A549 (cell line): ENCODE measurements at regions not wholly inside any gene's neighbourhood (a gene's known extent, or its start where the extent isn't known, plus 50 kb on each side); places are given as distances from the start of the nearest gene placed in this dataset.

ENCODE experiments used
- ATAC-seq, 2 experiments: fragments of 200-7000 bp in 1 of 2; fragments of >200 bp in 1 of 2; cut with Nextera tagmentation in 1 of 2; cut with Tn5 transposase in 1 of 2; 3 replicates each; pipeline versions ENCODE4 v1.8.0 to v1.9.1; 2018 to 2020; ENCODE audit warnings: mild to moderate bottlenecking in 1 of 2, moderate library complexity in 1 of 2
- CTCF ChIA-PET: fragments of 300-600 bp; sonication (Branson Sonifier 250); formaldehyde crosslinking; extraction: SDS; loops from one replicate; lab custom pipeline; 2021; ENCODE audit warnings: antibody characterized with exemption, inconsistent platforms; lab: Yijun Ruan, JAX
- POLR2A ChIA-PET: fragments of 350-600 bp; formaldehyde crosslinking; extraction: SDS; loops from one replicate; lab custom pipeline; 2021; ENCODE audit warnings: antibody characterized with exemption, inconsistent platforms; lab: Yijun Ruan, JAX
- DNase-seq, 2 experiments: peaks; one replicate each; pipeline versions ENCODE4 v3.0.0 to v3.0.0-alpha.2; 2011 to 2016; ENCODE audit warnings: low read depth in 1 of 2, low spot score in 1 of 2
- FAIRE-seq: peaks from 2 replicates; lab custom pipeline; 2011; peaks lifted over from hg19 to GRCh38; lab: Jason Lieb, UNC
- H3K27ac ChIP-seq, 2 experiments: fragments of >200 bp; sonication (Bioruptor Twin); formaldehyde crosslinking; 3 replicates each; pipeline ENCODE4 v1.5.1; 2016 to 2017
- H3K4me1 ChIP-seq: fragments of >200 bp; sonication (Bioruptor Twin); formaldehyde crosslinking; 3 replicates; pipeline ENCODE4 v1.6.1; 2016
- H3K4me2 ChIP-seq: fragments of >200 bp; sonication (Bioruptor Twin); formaldehyde crosslinking; 3 replicates; pipeline ENCODE4 v1.6.1; 2016
- H3K4me3 ChIP-seq: fragments of >200 bp; sonication (Bioruptor Twin); formaldehyde crosslinking; 3 replicates; pipeline ENCODE4 v1.5.1; 2016
- H3K9me3 ChIP-seq: fragments of >200 bp; sonication (Bioruptor Twin); formaldehyde crosslinking; 3 replicates; pipeline ENCODE4 v1.6.1; 2016
- CBX8 ChIP-seq: fragments of 200-600 bp; sonication (generic); IDR thresholded peaks from 2 replicates; pipeline ENCODE4 v1.6.1; 2016
- CEBPB ChIP-seq, 2 experiments: fragments of >200 bp in 1 of 2; sonication (Bioruptor Twin) in 1 of 2; formaldehyde crosslinking in 1 of 2; IDR thresholded peaks; 2 replicates each; pipeline ENCODE4 v1.6.1; 2012 to 2016
- CHD2 ChIP-seq: fragments of 150-350 bp; IDR thresholded peaks from 2 replicates; pipeline ENCODE4 v1.6.1; 2014; ENCODE audit warnings: low read length; ENCODE audit not compliant: partially characterized antibody
- CTCF ChIP-seq: fragments of >200 bp; sonication (Bioruptor Twin); formaldehyde crosslinking; IDR thresholded peaks from 3 replicates; pipeline ENCODE4 v1.5.1; 2016
- ELK1 ChIP-seq: fragments of 150-350 bp; IDR thresholded peaks from 2 replicates; pipeline ENCODE4 v1.6.1; 2014; ENCODE audit warnings: low read depth, mild to moderate bottlenecking, low read length
- FOSL2 ChIP-seq, 2 experiments: fragments of 450-650 bp in 1 of 2; fragments of >200 bp in 1 of 2; sonication (Bioruptor Twin) in 1 of 2; formaldehyde crosslinking; IDR thresholded peaks; 2 replicates each; pipeline versions ENCODE4 v1.5.0 to v1.6.1; 2016 to 2020; ENCODE audit warnings: mild to moderate bottlenecking in 1 of 2, moderate library complexity in 1 of 2
- HMGXB4 ChIP-seq: fragments of 250-450 bp; sonication (Bioruptor Pico); IDR thresholded peaks from 2 replicates; pipeline ENCODE4 v1.5.0; 2021; ENCODE audit warnings: mild to moderate bottlenecking, moderate library complexity, borderline replicate concordance
- HOXA7 ChIP-seq: fragments of 250-450 bp; sonication (Bioruptor Pico); IDR thresholded peaks from 2 replicates; pipeline ENCODE4 v1.5.0; 2020; ENCODE audit warnings: mild to moderate bottlenecking, moderate library complexity
- JUN ChIP-seq, 2 experiments: fragments of >200 bp; sonication (Bioruptor Twin); formaldehyde crosslinking; IDR thresholded peaks; 2 replicates in 1 of 2; 3 replicates in 1 of 2; pipeline ENCODE4 v1.6.1; 2016 to 2017
- MAX ChIP-seq: IDR thresholded peaks from 2 replicates; pipeline ENCODE4 v1.6.1; 2012
- PBX3 ChIP-seq: IDR thresholded peaks from 2 replicates; pipeline ENCODE4 v1.6.1; 2012
- POLR2AphosphoS2 ChIP-seq: conservative IDR thresholded peaks from 2 replicates; pipeline ENCODE4 v1.6.1; 2012; ENCODE audit warnings: low read length, improper control_type of control experiment, inconsistent platforms
- REST ChIP-seq: fragments of 200-600 bp; sonication (generic); IDR thresholded peaks from 2 replicates; pipeline ENCODE4 v1.6.1; 2016; ENCODE audit warnings: antibody characterized with exemption, mild to moderate bottlenecking, moderate library complexity
- RFX5 ChIP-seq: fragments of 450-650 bp; IDR thresholded peaks from 2 replicates; pipeline ENCODE4 v1.7.1; 2014; ENCODE audit warnings: antibody characterized with exemption, mild to moderate bottlenecking, moderate library complexity
- SMC3 ChIP-seq: fragments of >200 bp; sonication (Bioruptor Twin); formaldehyde crosslinking; IDR thresholded peaks from 3 replicates; pipeline ENCODE4 v1.6.1; 2018; ENCODE audit warnings: inconsistent platforms
- TFCP2L1 ChIP-seq: fragments of 250-450 bp; sonication (Bioruptor Pico); IDR thresholded peaks from 2 replicates; pipeline ENCODE4 v1.5.0; 2021; ENCODE audit warnings: mild to moderate bottlenecking
- TP53 ChIP-seq: fragments of 250-450 bp; sonication (Bioruptor Pico); IDR thresholded peaks from 2 replicates; pipeline ENCODE4 v1.5.0; 2021; ENCODE audit warnings: mild to moderate bottlenecking, moderate library complexity
- ZSCAN20 ChIP-seq: fragments of 250-450 bp; sonication (Bioruptor Pico); IDR thresholded peaks from 2 replicates; pipeline ENCODE4 v1.8.0; 2022; ENCODE audit warnings: mild to moderate bottlenecking, moderate library complexity
- WGBS: methylation state at CpG from one replicate; pipeline ENCODE4 v1.1.6; 2017; ENCODE audit errors: missing lambda C conversion rate; 5-methylcytosine and 5-hydroxymethylcytosine counted together

- CTCF ChIA-PET = no interaction called here
- FAIRE-seq = no peak
- POLR2A ChIA-PET = no interaction called here
Measured at GRCh38 chr1:5394111-5394510, 598.1 kb downstream of the NPHP4 start.

GRCh38 chr1:5393603-5394002 lies 598.6 kb downstream of the NPHP4 start:
- DNase-seq = no peak
- H3K4me1 ChIP-seq = no peaks in the 10 kb centered on the region
- TF ChIP-seq ELK1 (no peak), TP53 (CRISPR knock-in tag) (no peak), JUN (IDR thresholded peaks at IDR 0.05) (no peak), ZSCAN20 (no peak), HOXA7 (no peak), PBX3 (no peak), RFX5 (no peak), MAX (no peak), TFCP2L1 (CRISPR knock-in tag) (no peak), POLR2AphosphoS2 (no peak), CHD2 (no peak), SMC3 (no peak)
- no peak overlapping the region for H3K27ac ChIP-seq
- H3K4me2 ChIP-seq = no peak overlapping the region
- POLR2A ChIA-PET = no interaction called here
- ATAC-seq = no peak
- no peak overlapping the region for H3K4me3 ChIP-seq
- 5% methylated on average over 6 of the region's 7 CpGs for WGBS
- FAIRE-seq = no peak
- H3K9me3 ChIP-seq = no peaks in the 10 kb centered on the region
- CTCF ChIA-PET = no interaction called here

More at GRCh38 chr1:5394111-5394510, 598.1 kb downstream of the NPHP4 start:
- no peak overlapping the region for H3K4me2 ChIP-seq
- H3K27ac ChIP-seq = no peak overlapping the region
- no peak for DNase-seq
- H3K9me3 ChIP-seq = no peaks in the 10 kb centered on the region
- WGBS = 0% methylated on average over 5 of the region's 6 CpGs
- TF ChIP-seq TFCP2L1 (CRISPR knock-in tag) (no peak), CBX8 (no peak), REST (no peak), FOSL2 (IDR thresholded peaks at IDR 0.05) (no peak), FOSL2 (CRISPR knock-in tag; IDR thresholded peaks at IDR 0.05) (no peak), CTCF (no peak), HMGXB4 (CRISPR knock-in tag) (no peak), CEBPB (IDR thresholded peaks at IDR 0.05) (no peak)
- no peak for ATAC-seq
- no peak overlapping the region for H3K4me3 ChIP-seq
- H3K4me1 ChIP-seq = no peaks in the 10 kb centered on the region
